Psoas muscle (tissue), 7 donors: ENCODE measurements at regions not wholly inside any gene's neighbourhood (a gene's known extent, or its start where the extent isn't known, plus 50 kb on each side); places are given as distances from the start of the nearest gene placed in this dataset.

Source experiments
- ATAC-seq, 4 donors: fragments of 200-7000 bp; cut with Tn5 transposase; one replicate each; pipeline ENCODE4 v1.9.1; 2020; ENCODE audit warnings: moderate library complexity in 3 of 4, mild to moderate bottlenecking in 2 of 4
- DNase-seq, 2 donors: peaks; one replicate each; pipeline ENCODE4 v3.0.0-alpha.2; 2020
- H3K27ac ChIP-seq: fragments of 200-600 bp; one replicate; pipeline ENCODE4 v1.8.0; 2022
- H3K27me3 ChIP-seq, 3 donors: fragments of 200-600 bp in 1 of 3; one replicate each; pipeline versions ENCODE4 v1.6.1 to v1.8.0; 2013 to 2022; ENCODE audit warnings: low read length in 2 of 3, mild to moderate bottlenecking in 2 of 3, moderate library complexity in 1 of 3; ENCODE audit not compliant: insufficient read depth in 3 of 3
- H3K36me3 ChIP-seq, 2 donors: fragments of 200-600 bp in 1 of 2; one replicate each; pipeline versions ENCODE4 v1.6.1 to v1.8.0; 2013 to 2022; ENCODE audit warnings: low read depth in 1 of 2, mild to moderate bottlenecking in 1 of 2, moderate library complexity in 1 of 2; ENCODE audit not compliant: insufficient read depth in 1 of 2
- H3K4me1 ChIP-seq: fragments of 200-600 bp; one replicate; pipeline ENCODE4 v1.8.0; 2022
- H3K4me3 ChIP-seq: fragments of 200-600 bp; one replicate; pipeline ENCODE4 v1.8.0; 2022; ENCODE audit warnings: mild to moderate bottlenecking
- H3K9me3 ChIP-seq: fragments of 200-600 bp; one replicate; pipeline ENCODE4 v1.8.0; 2022
- WGBS, 3 donors: extraction: QIAGEN DNeasy Blood & Tissue Kit; methylation state at CpG; one replicate each; pipeline versions ENCODE4 v1.1.6 to v1.1.7; 2013; 5-methylcytosine and 5-hydroxymethylcytosine counted together
- intact Hi-C, 2 donors: fragments of 100-400 bp; cut with DNase I; formaldehyde crosslinking; loops; one replicate each; pipeline versions ENCODE4 v1.11.0 to v1.14.2; 2022
- TF ChIP-seq, protein P1 (sequence below): fragments of 200-600 bp; IDR thresholded peaks from one replicate; pipeline ENCODE4 v1.8.0; 2022; ENCODE audit warnings: antibody characterized with exemption
- donor health status: healthy with polysubstance abuse.
- donor health status: DM: no; HTN: no; CAD: no; lungs with moderate emphysema.
- donor health status: Bipolar disorder and iron deficiency.
- donor health status: healthy.
- donor health status: DM: yes; HTN: yes; CAD: no.
- donor health status: DM: no; HTN: no; CAD: no.
- donor health status: DM: yes; HTN: yes; CAD: no.

DNA sequence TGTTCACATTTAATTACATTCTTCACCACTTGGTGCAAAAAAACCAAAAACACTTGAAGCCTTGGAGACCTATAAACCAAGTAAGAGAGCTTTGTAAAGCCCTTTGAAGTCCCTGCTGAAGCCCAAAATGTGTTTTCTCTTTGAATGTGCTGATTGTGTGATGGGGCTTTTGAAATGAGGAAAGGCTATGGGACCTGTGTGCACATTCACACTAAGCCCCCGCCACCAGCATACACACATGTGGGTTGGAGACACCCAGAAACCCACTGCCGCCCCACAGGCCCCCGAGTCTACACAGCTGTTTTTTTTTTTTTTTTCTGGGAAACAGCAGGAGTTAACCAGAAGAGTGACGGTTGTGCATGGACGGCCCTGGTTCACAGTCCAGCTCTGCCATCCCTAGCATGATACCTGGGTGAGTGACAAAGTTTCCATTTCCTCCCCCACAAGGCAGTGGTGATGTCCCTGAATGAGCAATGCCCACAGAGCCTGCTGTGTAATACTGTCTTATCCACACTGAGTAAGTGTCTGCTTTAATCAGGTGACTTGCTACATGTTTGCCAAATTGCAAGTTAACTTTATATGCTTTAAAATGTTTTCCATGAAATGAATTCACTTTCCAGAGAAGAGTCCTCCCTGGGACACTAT lies 154.6 kb upstream of the GDF10 start:
- Histone ChIP-seq H3K4me1 (no peaks in the 10 kb centered on the region), H3K4me3 (no peak overlapping the region)
- ATAC-seq = no peak

DNA sequence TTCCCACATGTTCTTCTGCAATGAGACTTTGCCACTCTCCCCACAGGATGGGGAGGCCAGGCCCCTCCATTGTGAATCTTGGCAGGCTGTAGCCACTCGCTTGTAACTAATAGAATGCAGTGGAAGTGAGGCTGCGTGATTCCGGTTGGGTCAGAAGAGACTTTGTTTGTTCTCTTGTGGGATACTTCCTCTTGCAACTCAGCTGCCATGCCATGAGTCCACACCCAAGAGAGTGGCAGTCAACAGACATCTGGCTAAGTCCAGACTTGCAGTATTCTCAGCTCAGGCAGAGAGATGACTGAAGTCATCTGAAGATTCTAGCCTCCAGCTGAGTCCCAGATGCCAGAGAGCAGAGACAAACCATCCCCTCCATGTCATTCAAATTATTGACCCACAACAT lies 153.4 kb upstream of the GDF10 start:
- Histone ChIP-seq H3K4me3 (no peak overlapping the region), H3K27me3 (no peaks in the 10 kb centered on the region), H3K9me3 (no peaks in the 10 kb centered on the region), H3K27ac (no peak overlapping the region), H3K4me1 (no peaks in the 10 kb centered on the region), H3K36me3 (no peaks in the 10 kb centered on the region)
- no peak for ATAC-seq
- WGBS, 3 donors = 58 to 68% (median 68%) methylated on average over 3 of the region's 3 CpGs
- DNase-seq = no peak
- intact Hi-C loops = no loop called here
- TF ChIP-seq, protein P1, sequence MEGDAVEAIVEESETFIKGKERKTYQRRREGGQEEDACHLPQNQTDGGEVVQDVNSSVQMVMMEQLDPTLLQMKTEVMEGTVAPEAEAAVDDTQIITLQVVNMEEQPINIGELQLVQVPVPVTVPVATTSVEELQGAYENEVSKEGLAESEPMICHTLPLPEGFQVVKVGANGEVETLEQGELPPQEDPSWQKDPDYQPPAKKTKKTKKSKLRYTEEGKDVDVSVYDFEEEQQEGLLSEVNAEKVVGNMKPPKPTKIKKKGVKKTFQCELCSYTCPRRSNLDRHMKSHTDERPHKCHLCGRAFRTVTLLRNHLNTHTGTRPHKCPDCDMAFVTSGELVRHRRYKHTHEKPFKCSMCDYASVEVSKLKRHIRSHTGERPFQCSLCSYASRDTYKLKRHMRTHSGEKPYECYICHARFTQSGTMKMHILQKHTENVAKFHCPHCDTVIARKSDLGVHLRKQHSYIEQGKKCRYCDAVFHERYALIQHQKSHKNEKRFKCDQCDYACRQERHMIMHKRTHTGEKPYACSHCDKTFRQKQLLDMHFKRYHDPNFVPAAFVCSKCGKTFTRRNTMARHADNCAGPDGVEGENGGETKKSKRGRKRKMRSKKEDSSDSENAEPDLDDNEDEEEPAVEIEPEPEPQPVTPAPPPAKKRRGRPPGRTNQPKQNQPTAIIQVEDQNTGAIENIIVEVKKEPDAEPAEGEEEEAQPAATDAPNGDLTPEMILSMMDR = no peak

More for the DNA sequence above, 154.6 kb upstream of the GDF10 start:
- intact Hi-C loops = no loop called here
- Histone ChIP-seq H3K27ac (no peak overlapping the region), H3K27me3 (no peaks in the 10 kb centered on the region), H3K36me3 (no peaks in the 10 kb centered on the region), H3K9me3 (no peaks in the 10 kb centered on the region)
- TF ChIP-seq, protein P1 = no peak
- 77 to 83% (median 80%) methylated on average over 5 of the region's 5 CpGs for WGBS, 3 donors
- DNase-seq = no peak

DNA sequence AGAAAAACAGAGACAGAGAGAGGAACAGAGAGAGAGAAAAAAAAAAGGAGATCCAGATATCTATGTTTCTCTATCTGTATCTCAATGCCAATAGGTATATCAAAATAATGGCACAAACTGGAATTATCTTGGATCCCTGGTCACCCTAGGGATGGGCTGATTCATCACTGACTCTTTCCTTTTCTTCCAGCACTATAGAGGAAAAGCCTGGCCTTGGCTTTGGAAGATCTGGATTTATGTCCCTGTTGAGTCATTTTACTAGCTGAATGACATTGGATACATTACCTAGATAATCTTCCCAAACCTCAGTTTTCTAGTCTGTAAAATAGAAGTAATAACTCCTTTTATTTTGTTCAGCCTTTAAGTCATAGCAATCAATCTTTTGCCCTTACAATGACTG lies 152.8 kb upstream of the GDF10 start:
- no peak overlapping the region for H3K4me3 ChIP-seq
- H3K9me3 ChIP-seq = no peaks in the 10 kb centered on the region
- H3K27me3 ChIP-seq = no peaks in the 10 kb centered on the region
- no peak for DNase-seq
- intact Hi-C loops = no loop called here
- H3K36me3 ChIP-seq = no peaks in the 10 kb centered on the region
- H3K4me1 ChIP-seq = no peaks in the 10 kb centered on the region
- H3K27ac ChIP-seq = no peak overlapping the region
- ATAC-seq = no peak
- TF ChIP-seq, protein P1 = no peak

DNA sequence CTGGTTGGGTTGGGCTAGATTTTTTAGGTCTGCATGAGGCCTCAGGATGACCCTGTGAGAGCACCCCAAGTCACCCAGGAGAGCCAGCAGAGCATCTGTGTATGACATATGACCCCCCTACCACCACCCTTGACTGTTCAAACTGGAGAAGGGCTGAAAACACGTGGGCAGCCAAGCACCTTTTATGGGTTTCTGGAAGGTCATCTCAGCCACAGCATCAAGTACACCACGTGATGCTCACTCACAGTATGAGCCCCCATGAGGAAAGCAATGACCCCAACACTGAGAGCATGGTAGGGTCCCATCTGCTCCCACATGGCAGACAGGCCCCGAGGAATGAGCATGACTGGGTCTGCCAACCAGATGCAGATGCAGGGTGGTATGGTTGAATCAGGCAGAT lies 149.4 kb upstream of the GDF10 start:
- WGBS, 3 donors = 65 to 74% (median 69%) methylated on average over 3 of the region's 3 CpGs
- Histone ChIP-seq H3K4me3 (no peak overlapping the region), H3K9me3 (peaks cover 8% of the 10 kb centered on the region), H3K4me1 (no peaks in the 10 kb centered on the region), H3K27me3 (no peaks in the 10 kb centered on the region), H3K27ac (no peak overlapping the region), H3K36me3 (no peaks in the 10 kb centered on the region)
- ATAC-seq (no peak), DNase-seq (no peak)
- TF ChIP-seq, protein P1 = no peak
- intact Hi-C loops = no loop called here

DNA sequence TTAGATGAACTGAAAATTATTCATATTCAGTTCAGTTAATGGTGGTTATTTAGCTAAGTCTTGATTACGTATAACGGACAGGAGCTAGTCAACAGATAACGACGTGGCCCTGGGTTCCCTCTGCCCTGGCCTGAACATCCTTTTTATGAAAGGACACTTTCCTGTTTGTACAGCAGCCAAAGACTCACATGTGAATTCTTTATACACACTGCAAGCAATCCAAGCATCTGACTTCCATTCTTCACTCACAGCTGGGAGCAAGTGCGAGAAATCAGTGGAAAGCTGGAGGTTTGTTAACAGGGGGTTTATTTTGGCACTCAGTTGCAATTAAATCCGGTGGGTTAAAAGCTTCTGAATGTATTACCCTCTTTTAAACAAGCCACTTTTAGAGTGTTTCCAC lies 148.1 kb upstream of the GDF10 start:
- TF ChIP-seq, protein P1 = no peak

More for the DNA sequence above, 148.1 kb upstream of the GDF10 start:
- no peaks in the 10 kb centered on the region for H3K4me1 ChIP-seq
- no peaks in the 10 kb centered on the region for H3K27me3 ChIP-seq
- H3K4me3 ChIP-seq = no peak overlapping the region
- intact Hi-C loops = no loop called here
- 61 to 65% (median 64%) methylated on average over 6 of the region's 6 CpGs for WGBS, 3 donors
- ATAC-seq = no peak
- no peaks in the 10 kb centered on the region for H3K36me3 ChIP-seq
- no peak overlapping the region for H3K27ac ChIP-seq
- DNase-seq = no peak
- H3K9me3 ChIP-seq = peaks cover 8% of the 10 kb centered on the region
